ENCODE measurements at regions not wholly inside any gene's neighbourhood (a gene's known extent, or its start where the extent isn't known, plus 50 kb on each side); places are given as distances from the start of the nearest gene placed in this dataset.

GRCh38 chr1:234978397-234979295, 150.0 kb downstream of the TOMM20 start:
- peak overlapping the region; percentile 90 to 97 (median 95) for H3K9ac ChIP-seq
- peaks cover 0 to 21% (median 0%) of the 10 kb centered on the region in 11 experiments; a peak in 3 of 22 replicates for H3K36me3 ChIP-seq
- H4K20me1 ChIP-seq, result no peaks in the 10 kb centered on the region
- peak overlapping the region; percentile 0 to 70 (median 59); a peak in 18 of 20 replicates for H3K4me3 ChIP-seq
- peaks cover 83 to 98% (median 95%) of the 10 kb centered on the region in 10 experiments for H3K4me1 ChIP-seq
- H3K9me3 ChIP-seq (replicated peaks in 1 of 11), result peaks cover 0 to 7% (median 0%) of the 10 kb centered on the region in 11 experiments; a peak in 6 of 22 replicates
- H3K4me2 ChIP-seq, result peak overlapping the region; percentile 87 to 99 (median 93)
- H3K27ac ChIP-seq, result peak overlapping the region; percentile 97 to 100 (median 99)
- no peaks in the 10 kb centered on the region for H3K27me3 ChIP-seq
- peak in 3 of 11 experiments; percentile 11 to 73 (median 23); a peak in 4 of 22 replicates for TF ChIP-seq Cebpa-rat (IDR thresholded peaks at IDR 0.05)

GRCh38 chr1:234977875-234978396, 150.7 kb downstream of the TOMM20 start:
- H3K27me3 ChIP-seq, result no peaks in the 10 kb centered on the region
- no peaks in the 10 kb centered on the region for H4K20me1 ChIP-seq
- H3K27ac ChIP-seq, result peak overlapping the region; percentile 97 to 100 (median 99)
- peak overlapping the region; percentile 87 to 99 (median 93) for H3K4me2 ChIP-seq
- H3K36me3 ChIP-seq, result peaks cover 0 to 21% (median 0%) of the 10 kb centered on the region in 11 experiments; a peak in 4 of 22 replicates
- H3K4me3 ChIP-seq, result peak overlapping the region in 9 of 10 experiments; percentile 36 to 70 (median 59); a peak in 16 of 20 replicates
- H3K4me1 ChIP-seq, result peaks cover 90 to 100% (median 95%) of the 10 kb centered on the region in 10 experiments
- peaks cover 0 to 6% (median 0%) of the 10 kb centered on the region in 11 experiments; a peak in 3 of 22 replicates for H3K9me3 ChIP-seq (replicated peaks in 1 of 11)
- H3K9ac ChIP-seq, result peak overlapping the region; percentile 90 to 97 (median 95)
- no peak for TF ChIP-seq Cebpa-rat (IDR thresholded peaks at IDR 0.05)

GRCh38 chr1:234976861-234977680, 151.6 kb downstream of the TOMM20 start:
- Histone ChIP-seq H4K20me1 (no peaks in the 10 kb centered on the region), H3K27me3 (no peaks in the 10 kb centered on the region), H3K4me2 (peak overlapping the region; percentile 87 to 99 (median 93)), H3K4me3 (peak overlapping the region in 6 of 10 experiments; percentile 36 to 70 (median 62); a peak in 6 of 20 replicates), H3K27ac (peak overlapping the region; percentile 97 to 100 (median 99)), H3K9me3 (replicated peaks in 1 of 11) (peaks cover 0 to 6% (median 0%) of the 10 kb centered on the region in 11 experiments; a peak in 3 of 22 replicates), H3K4me1 (peaks cover 91 to 100% (median 95%) of the 10 kb centered on the region in 10 experiments), H3K36me3 (peaks cover 0 to 21% (median 0%) of the 10 kb centered on the region in 11 experiments; a peak in 4 of 22 replicates), H3K9ac (peak overlapping the region; percentile 90 to 97 (median 95))
- no peak for TF ChIP-seq Cebpa-rat (IDR thresholded peaks at IDR 0.05)

GRCh38 chr1:234975941-234976860, 152.4 kb downstream of the TOMM20 start:
- peak overlapping the region; percentile 11 to 97 (median 95); a peak in 15 of 22 replicates for H3K9ac ChIP-seq
- H3K27ac ChIP-seq, result peak overlapping the region; percentile 97 to 100 (median 99)
- peaks cover 0 to 21% (median 0%) of the 10 kb centered on the region in 11 experiments; a peak in 4 of 22 replicates for H3K36me3 ChIP-seq
- no peaks in the 10 kb centered on the region; a peak in 2 of 22 replicates for H3K9me3 ChIP-seq (replicated peaks in 1 of 11)
- peaks cover 91 to 100% (median 95%) of the 10 kb centered on the region in 10 experiments for H3K4me1 ChIP-seq
- no peaks in the 10 kb centered on the region for H4K20me1 ChIP-seq
- TF ChIP-seq Cebpa-rat (IDR thresholded peaks at IDR 0.05), result peak in 2 of 11 experiments; percentile 8 to 20; a peak in 1 of 22 replicates
- peak overlapping the region; percentile 87 to 99 (median 93) for H3K4me2 ChIP-seq
- no peaks in the 10 kb centered on the region for H3K27me3 ChIP-seq
- H3K4me3 ChIP-seq, result 0 out of 20 replicates have a peak overlapping the region, but pooled peaks of 2 of the 10 experiments have one; percentile 3 to 4

- peak overlapping the region in 4 of 11 experiments; percentile 31 to 97 (median 68); a peak in 6 of 22 replicates for H3K9ac ChIP-seq
- peaks cover 94 to 100% (median 100%) of the 10 kb centered on the region in 10 experiments for H3K4me1 ChIP-seq
- H3K4me2 ChIP-seq, result peak overlapping the region; percentile 87 to 99 (median 93)
- H3K36me3 ChIP-seq, result peaks cover 0 to 21% (median 0%) of the 10 kb centered on the region in 11 experiments; a peak in 4 of 22 replicates
- H3K27me3 ChIP-seq, result no peaks in the 10 kb centered on the region
- TF ChIP-seq Cebpa-rat (IDR thresholded peaks at IDR 0.05), result no peak
- H3K9me3 ChIP-seq (replicated peaks in 1 of 11), result no peaks in the 10 kb centered on the region; a peak in 2 of 22 replicates
- H3K4me3 ChIP-seq, result peak overlapping the region in 2 of 10 experiments; percentile 3 to 10; a peak in 1 of 20 replicates
- H4K20me1 ChIP-seq, result no peaks in the 10 kb centered on the region
- peak overlapping the region; percentile 97 to 100 (median 99); a peak in 20 of 22 replicates for H3K27ac ChIP-seq
These were observed 153.3 kb downstream of the TOMM20 start for GRCh38 chr1:234975122-234975940.

GRCh38 chr1:234973426-234974250, 155.0 kb downstream of the TOMM20 start:
- no peak for TF ChIP-seq Cebpa-rat (IDR thresholded peaks at IDR 0.05)
- Histone ChIP-seq H4K20me1 (no peaks in the 10 kb centered on the region), H3K27me3 (no peaks in the 10 kb centered on the region), H3K36me3 (peaks cover 0 to 21% (median 0%) of the 10 kb centered on the region in 11 experiments; a peak in 4 of 22 replicates), H3K27ac (peak overlapping the region in 9 of 11 experiments; percentile 10 to 100 (median 97); a peak in 13 of 22 replicates), H3K4me3 (no peak overlapping the region), H3K9ac (peak overlapping the region in 1 of 11 experiments; percentile 8; a peak in 1 of 22 replicates), H3K9me3 (replicated peaks in 1 of 11) (no peaks in the 10 kb centered on the region; a peak in 2 of 22 replicates), H3K4me1 (peaks cover 94 to 100% (median 100%) of the 10 kb centered on the region in 10 experiments), H3K4me2 (peak overlapping the region; percentile 61 to 99 (median 88); a peak in 21 of 22 replicates)
